NCI-H82 treated with DMSO at 0.1 percent for 48 hours (cell line): ENCODE measurements at regions not wholly inside any gene's neighbourhood (a gene's known extent, or its start where the extent isn't known, plus 50 kb on each side); places are given as distances from the start of the nearest gene placed in this dataset.
"Not testable (repeated sequence)": the region's sequence is repeated elsewhere in the genome, so short reads cannot be mapped to it uniquely, and the experiment has no call there.

Experiments
- DNase-seq: peaks from one replicate; lab custom pipeline; 2025; ENCODE audit not compliant: unreplicated experiment; lab: John Stamatoyannopoulos, UW

DNA sequence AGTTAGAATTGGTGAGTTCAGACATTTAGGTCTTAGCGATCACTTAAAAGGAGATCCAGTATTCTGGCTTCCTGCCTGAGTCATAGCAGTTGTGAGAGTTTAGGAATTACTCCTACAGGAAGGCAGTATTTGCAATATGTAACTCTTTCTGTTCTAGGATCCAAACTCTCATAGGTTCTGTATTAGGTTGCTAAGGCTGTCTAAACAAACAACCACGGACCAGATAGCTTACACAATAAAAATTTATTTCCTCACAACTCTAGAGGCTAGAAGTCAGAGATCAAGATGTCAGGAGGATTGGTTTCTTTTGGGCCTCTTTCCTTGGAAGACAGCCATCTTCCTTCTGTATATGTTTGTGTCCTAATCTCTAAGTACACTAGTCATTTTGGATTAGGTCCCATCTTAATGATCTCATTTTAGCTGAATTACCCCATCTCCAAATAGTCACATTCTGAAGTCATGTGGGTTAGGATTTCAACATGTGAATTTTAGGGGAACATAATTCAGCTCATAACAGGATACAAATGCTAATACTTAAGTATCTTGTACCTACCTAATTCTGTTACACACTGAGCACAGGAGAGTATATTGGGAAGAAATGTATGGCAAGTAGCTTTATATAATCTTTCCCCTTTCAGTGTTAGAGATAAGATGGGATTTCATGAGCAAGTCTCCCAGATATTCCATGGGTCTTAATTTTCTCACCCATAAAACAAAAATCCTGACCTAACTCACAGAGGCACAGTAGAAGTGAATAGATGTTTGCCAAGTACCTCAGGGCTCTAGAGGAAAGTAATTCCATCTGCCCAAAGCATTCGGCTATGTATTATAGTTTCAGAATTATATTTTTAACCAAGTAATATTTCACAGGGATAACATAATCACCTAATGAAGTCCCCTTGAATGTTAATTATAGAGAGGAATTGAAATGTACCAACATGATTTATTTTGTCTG is 144.4 kb downstream of the PTBP2 start:
- DNase-seq: no peak

DNA sequence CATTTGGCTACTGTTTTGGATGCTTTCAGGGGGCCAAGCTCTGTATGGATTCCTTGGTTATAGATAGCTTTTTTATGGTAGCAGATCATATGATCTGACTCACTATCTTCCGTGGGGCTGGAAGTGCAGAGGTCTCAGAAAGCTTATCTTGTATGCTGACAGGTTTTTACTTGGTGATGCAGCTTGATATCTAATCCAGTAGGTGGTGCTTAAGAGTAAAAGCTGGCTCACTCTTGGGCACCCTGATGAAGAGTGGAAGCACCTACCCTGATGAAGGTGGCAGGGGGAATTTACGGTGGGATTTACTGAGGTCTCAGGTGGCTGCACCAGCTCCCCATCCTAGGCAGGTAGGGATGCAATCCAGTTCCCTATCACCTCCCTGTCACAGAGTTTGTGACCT is 151.2 kb downstream of the PTBP2 start:
- no peak for DNase-seq

DNA sequence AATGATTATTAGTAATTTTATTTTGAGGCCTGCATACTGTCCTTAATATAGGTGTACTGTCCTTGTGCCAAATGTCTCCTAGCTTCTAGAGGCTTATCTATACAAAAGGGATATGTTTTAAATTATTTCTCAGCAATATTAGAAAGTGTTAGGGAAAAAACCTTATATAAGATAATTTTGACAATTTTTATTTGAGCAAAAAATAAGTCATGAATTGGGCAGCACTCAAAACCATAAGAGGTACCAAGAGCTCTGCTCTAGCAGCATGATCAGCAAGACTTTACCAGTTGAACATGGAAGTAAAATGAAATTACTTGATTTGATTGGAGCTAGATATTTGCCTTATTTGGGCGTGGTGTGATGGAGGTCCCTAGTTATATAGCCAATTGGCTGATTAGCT is 157.1 kb downstream of the PTBP2 start:
- DNase-seq: no peak

DNA sequence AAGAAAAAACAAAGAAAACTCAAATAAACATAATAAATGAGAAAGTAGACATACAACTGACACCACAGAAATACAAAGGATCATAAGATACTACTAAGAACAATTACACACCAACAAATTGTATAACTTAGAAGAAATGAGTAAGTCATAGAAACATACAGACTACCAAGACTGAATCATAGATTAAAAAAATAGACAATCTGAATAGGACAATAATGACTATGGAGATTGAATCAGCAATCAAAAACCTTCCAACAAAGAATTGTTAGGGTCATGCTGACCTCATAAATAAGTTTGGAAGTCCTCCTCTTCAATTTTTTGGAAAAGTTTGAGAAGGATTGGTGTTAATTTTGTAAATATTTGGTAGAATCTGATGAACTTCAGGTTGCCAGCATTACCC is 159.0 kb downstream of the PTBP2 start:
- DNase-seq: no peak

DNA sequence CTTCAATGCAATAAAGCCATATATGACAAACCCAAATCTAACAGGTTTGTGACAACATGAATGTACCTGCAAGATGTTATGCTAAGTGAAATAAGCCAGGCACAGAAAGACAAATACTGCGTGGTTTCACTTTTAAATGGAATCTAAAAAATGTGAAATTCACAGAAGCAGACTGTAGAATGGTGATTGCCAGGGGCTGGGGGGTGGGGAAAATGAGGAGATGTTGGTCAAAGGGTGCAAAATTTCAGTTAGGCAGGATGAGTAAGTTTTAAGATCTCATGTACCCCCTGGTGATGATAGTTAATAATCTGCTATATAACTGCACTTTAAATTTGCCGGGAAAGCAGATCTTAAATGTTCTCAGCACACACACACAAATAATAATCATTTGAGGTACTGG is 160.5 kb downstream of the PTBP2 start:
- DNase-seq: no peak

GRCh38 chr1:96886474-96886873 is 164.9 kb downstream of the PTBP2 start:
- DNase-seq: no peak

DNA sequence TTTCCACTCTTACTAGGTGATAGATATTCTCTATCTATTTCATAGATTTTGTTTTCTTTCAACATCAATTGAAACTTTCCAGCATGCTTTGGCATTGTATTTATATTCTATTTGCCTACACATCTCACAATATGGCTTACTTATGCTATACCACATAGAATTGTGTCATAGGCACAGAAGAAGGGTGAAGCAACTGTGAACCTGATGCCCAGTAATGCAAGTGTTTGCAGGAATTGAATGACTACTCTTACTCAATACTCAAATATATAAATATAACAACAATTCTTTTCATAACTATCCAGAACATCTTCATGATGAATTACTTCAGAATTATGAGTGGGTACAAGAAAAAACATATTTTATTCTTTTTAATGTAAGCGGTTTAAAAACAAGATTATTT is 165.9 kb downstream of the PTBP2 start:
- no peak for DNase-seq

DNA sequence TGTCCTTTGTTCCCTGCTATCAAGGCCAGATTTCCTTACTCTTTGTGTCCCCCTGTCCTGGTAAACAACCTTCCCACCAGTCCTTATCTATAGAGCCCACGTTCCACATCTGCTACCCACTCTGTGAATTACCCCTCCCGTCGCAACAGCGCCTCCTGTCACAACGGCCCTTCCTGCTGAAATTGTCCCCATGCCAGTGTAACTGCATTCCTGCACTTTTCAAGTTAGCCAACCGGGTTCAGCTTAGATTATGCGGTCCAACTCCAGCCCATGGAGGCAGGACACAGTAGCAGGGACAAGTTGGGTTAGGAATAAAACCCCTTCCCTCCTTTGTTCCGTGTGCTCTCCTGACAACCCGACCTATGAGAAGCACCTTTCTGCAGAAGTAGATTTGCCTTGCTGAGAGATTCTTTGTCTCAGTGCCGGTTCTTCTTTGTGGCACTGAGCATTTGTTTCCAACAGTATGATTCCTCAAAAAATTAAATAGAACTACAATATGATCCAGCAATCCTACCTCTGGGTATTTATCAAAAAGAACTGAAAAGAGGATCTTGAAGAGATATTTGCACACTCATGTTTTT is 180.3 kb downstream of the PTBP2 start:
- DNase-seq: no peak

GRCh38 chr1:96912248-96912647 is 190.7 kb downstream of the PTBP2 start:
- no peak for DNase-seq

DNA sequence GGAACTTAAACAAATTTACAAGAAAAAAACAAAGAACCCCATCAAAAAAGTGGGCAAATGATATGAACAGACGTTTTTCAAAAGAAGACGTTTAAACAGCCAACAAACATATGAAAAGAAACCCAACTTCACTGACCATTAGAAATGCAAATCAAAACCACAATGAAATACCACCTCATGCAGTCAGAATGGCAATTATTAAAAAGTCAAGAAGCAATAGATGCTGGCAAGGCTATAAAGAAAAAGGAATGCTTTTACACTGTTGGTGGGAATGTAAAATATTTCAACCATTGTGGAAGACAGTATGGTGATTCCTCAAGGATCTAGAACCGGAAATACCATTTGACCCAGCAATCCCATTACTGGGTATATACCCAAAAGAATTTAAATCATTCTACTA is 194.1 kb downstream of the PTBP2 start:
- DNase-seq: not testable (repeated sequence)

- DNase-seq: no peak
Measured at GRCh38 chr1:96918406-96918805, 196.8 kb downstream of the PTBP2 start.

GRCh38 chr1:96922181-96922580 is 200.6 kb downstream of the PTBP2 start:
- DNase-seq: no peak

- DNase-seq: no peak
Measured at GRCh38 chr1:96923753-96924152, 202.2 kb downstream of the PTBP2 start.

DNA sequence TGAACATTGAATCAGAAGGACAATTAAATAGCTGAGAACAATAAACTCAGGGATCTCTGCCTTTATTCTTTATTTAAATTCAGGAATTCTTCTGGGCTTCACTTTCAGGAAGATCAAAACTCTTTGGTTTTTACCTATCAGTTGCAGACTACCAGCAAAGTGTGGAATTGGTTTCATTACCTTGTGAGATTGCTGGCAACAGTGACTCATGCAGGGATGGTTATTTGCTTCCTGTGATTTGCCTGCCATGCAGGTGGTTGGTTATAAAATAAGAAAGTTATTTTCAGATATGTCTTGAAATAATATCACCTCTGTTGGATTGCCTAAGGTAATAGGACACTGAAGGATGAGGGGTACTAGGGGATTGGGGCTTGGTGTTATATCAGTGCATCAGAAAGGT is 204.6 kb downstream of the PTBP2 start:
- DNase-seq: no peak

- DNase-seq: no peak
Measured at GRCh38 chr1:96927125-96927524, 205.5 kb downstream of the PTBP2 start.

DNA sequence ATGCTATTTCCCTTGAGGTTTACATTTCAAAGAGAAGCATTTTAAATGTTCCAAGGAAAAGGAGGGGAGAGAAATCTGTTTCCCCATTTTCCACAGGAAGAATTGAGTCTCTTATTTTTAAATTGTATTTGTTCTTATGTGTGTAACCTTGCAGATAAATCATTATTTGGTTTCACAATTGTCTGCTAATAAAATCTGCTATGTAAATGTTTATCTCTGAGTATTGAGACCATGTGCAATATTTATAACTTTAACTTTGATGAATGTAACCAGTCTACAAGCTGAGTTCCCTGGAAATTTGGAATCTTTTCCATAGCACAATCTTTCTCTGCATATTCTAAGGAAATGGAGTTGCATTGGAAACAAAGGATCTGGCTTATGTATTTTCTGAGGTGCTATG is 209.6 kb downstream of the PTBP2 start:
- DNase-seq: no peak

- DNase-seq: no peak
Measured at GRCh38 chr1:96934282-96934681, 212.7 kb downstream of the PTBP2 start.

GRCh38 chr1:96944432-96945092 is 223.0 kb downstream of the PTBP2 start:
- DNase-seq: no peak

DNA sequence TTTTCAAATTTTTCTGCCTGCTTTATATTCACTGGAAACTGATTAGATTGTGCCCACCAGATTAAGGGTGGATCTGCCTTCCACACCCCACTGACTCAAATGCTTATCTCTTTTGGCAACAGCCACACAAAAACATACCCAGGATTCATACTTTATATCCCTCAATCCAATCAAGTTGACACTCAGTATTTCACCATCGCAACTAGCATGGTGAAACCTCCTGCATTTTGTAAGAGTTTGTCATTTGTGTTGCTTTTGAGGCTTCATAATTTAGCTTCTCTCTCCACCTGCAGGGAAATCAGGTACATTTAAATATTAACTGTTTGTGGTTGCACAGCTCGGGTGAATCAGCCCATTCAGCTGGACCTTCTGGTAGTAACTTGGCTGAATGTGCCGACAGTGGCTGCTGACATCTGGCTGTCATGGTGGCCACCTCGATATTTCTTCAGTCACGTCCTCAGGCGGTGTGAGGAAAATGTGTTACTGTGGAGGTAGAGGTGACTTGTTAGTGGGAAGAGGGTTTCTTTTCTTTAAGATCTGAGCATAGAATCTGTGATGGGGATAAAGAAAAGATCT is 224.0 kb downstream of the PTBP2 start:
- no peak for DNase-seq

DNA sequence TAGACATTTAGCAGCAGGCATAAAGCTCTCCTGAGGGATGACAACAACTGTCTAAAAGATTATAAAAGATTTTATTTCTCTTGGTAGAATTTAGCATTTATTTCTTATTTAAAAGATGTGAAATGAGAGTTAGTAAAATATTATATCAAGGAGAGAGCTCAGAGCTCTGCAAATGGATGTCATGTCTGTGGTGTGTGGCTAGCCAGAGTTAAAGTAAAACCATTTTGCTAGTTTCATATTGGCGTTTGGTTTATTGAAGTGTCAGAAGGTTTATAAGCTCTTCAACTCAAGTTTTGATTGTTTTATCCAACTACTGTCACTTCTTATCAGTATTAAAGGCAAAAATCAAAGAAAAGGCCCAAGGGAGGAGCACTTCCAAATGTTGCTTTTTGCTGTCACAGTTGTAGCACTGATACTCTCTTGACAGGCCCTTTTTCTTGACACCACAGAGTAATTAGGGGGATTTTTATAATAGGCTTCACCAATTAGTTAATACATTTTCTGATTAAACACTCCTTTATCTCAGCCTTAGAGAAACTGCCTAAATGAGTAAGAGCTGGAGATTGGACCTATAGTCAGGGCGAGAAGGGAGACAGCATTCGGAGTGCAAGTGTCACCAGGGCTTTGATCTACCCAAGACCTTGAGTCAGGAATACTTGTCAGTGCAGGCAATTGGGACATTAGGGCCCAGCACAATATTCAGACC is 233.9 kb downstream of the PTBP2 start:
- no peak for DNase-seq

- no peak for DNase-seq
Measured at GRCh38 chr1:96962216-96962615, 240.6 kb downstream of the PTBP2 start.
